Stimulated activated naive CD4-positive, alpha-beta T cell treated with Interleukin-2 at 50 U/mL for 16 hours (primary cell): ENCODE measurements at regions not wholly inside any gene's neighbourhood (a gene's known extent, or its start where the extent isn't known, plus 50 kb on each side); places are given as distances from the start of the nearest gene placed in this dataset.
"Not testable (repeated sequence)": the region's sequence is repeated elsewhere in the genome, so short reads cannot be mapped to it uniquely, and the experiment has no call there.

Experiments
- DNase-seq: peaks from one replicate; lab custom pipeline; 2025; lab: John Stamatoyannopoulos, UW

- DNase-seq = no peak
Observed at GRCh38 chr9:31820426-31820825, 564.0 kb upstream of the ACO1 start.

- no peak for DNase-seq
Observed at GRCh38 chr9:31821583-31821982, 562.9 kb upstream of the ACO1 start.

GRCh38 chr9:31823365-31823764 lies 561.1 kb upstream of the ACO1 start:
- DNase-seq = no peak

- DNase-seq = no peak
Observed at GRCh38 chr9:31824860-31825259, 559.6 kb upstream of the ACO1 start.

- no peak for DNase-seq
Observed at GRCh38 chr9:31837211-31837610, 547.2 kb upstream of the ACO1 start.

- no peak for DNase-seq
Observed at GRCh38 chr9:31839273-31839672, 545.2 kb upstream of the ACO1 start.

GRCh38 chr9:31840702-31841101 lies 543.7 kb upstream of the ACO1 start:
- DNase-seq = no peak

- no peak for DNase-seq
Observed at GRCh38 chr9:31847963-31848362, 536.5 kb upstream of the ACO1 start.

GRCh38 chr9:31848505-31849285 lies 535.7 kb upstream of the ACO1 start:
- DNase-seq = no peak

- DNase-seq = no peak
Observed at GRCh38 chr9:31854187-31854586, 530.3 kb upstream of the ACO1 start.

GRCh38 chr9:31868830-31869229 lies 515.6 kb upstream of the ACO1 start:
- DNase-seq = no peak

- no peak for DNase-seq
Observed at GRCh38 chr9:31870276-31870675, 514.2 kb upstream of the ACO1 start.

GRCh38 chr9:31873722-31874121 lies 510.7 kb upstream of the ACO1 start:
- DNase-seq = no peak

GRCh38 chr9:31894008-31894407 lies 490.4 kb upstream of the ACO1 start:
- no peak for DNase-seq

GRCh38 chr9:31908158-31908890 lies 476.1 kb upstream of the ACO1 start:
- no peak for DNase-seq

- DNase-seq = no peak
Observed at GRCh38 chr9:31908891-31909480, 475.5 kb upstream of the ACO1 start.

- DNase-seq = no peak
Observed at GRCh38 chr9:31912636-31913035, 471.8 kb upstream of the ACO1 start.

GRCh38 chr9:31916591-31917241 lies 467.7 kb upstream of the ACO1 start:
- DNase-seq = no peak

- DNase-seq = not testable (repeated sequence)
Observed at GRCh38 chr9:31937737-31938136, 446.7 kb upstream of the ACO1 start.

GRCh38 chr9:31950756-31951155 lies 433.7 kb upstream of the ACO1 start:
- no peak for DNase-seq

GRCh38 chr9:31958572-31958971 lies 425.9 kb upstream of the ACO1 start:
- no peak for DNase-seq

GRCh38 chr9:31969552-31969951 lies 414.9 kb upstream of the ACO1 start:
- DNase-seq = no peak

- no peak for DNase-seq
Observed at GRCh38 chr9:31983895-31984294, 400.5 kb upstream of the ACO1 start.
